ENCODE measurements at regions not wholly inside any gene's neighbourhood (a gene's known extent, or its start where the extent isn't known, plus 50 kb on each side); places are given as distances from the start of the nearest gene placed in this dataset.

- Mint-ChIP-seq H3K36me3 (no peaks in the 10 kb centered on the region), H3K4me3 (no peak overlapping the region), H3K27ac (no peak overlapping the region), H3K27me3 (peaks cover 4% of the 10 kb centered on the region), H3K4me1 (no peaks in the 10 kb centered on the region), H3K9me3 (no peaks in the 10 kb centered on the region)
- ATAC-seq (ENCODE audit: low read depth) (no peak), DNase-seq (ENCODE audit: low spot score in 2 of 2) (no peak)
Measured at GRCh38 chr11:62073061-62073460, 50.8 kb upstream of the INCENP start.

- no peak overlapping the region for H3K4me3 Mint-ChIP-seq
- DNase-seq (ENCODE audit: low spot score in 2 of 2) (no peak), ATAC-seq (ENCODE audit: low read depth) (no peak)
Measured at GRCh38 chr11:62071408-62071807, 52.4 kb upstream of the INCENP start.

GRCh38 chr11:62069986-62070919 is 53.6 kb upstream of the INCENP start:
- DNase-seq (ENCODE audit: low spot score in 2 of 2) (no peak), ATAC-seq (ENCODE audit: low read depth) (no peak)
- Mint-ChIP-seq H3K4me1 (no peaks in the 10 kb centered on the region), H3K36me3 (no peaks in the 10 kb centered on the region), H3K27me3 (peaks cover 8% of the 10 kb centered on the region), H3K9me3 (no peaks in the 10 kb centered on the region), H3K27ac (no peak overlapping the region), H3K4me3 (no peak overlapping the region)

More at GRCh38 chr11:62071408-62071807, 52.4 kb upstream of the INCENP start:
- Mint-ChIP-seq H3K9me3 (no peaks in the 10 kb centered on the region), H3K27me3 (peaks cover 4% of the 10 kb centered on the region), H3K4me1 (no peaks in the 10 kb centered on the region), H3K36me3 (no peaks in the 10 kb centered on the region), H3K27ac (no peak overlapping the region)

- no peaks in the 10 kb centered on the region for H3K9me3 Mint-ChIP-seq
- ATAC-seq (ENCODE audit: low read depth) = no peak
- no peak for DNase-seq (ENCODE audit: low spot score in 2 of 2)
- H3K4me3 Mint-ChIP-seq = no peak overlapping the region
- H3K4me1 Mint-ChIP-seq = no peaks in the 10 kb centered on the region
- H3K27me3 Mint-ChIP-seq = peaks cover 8% of the 10 kb centered on the region
- no peaks in the 10 kb centered on the region for H3K36me3 Mint-ChIP-seq
- no peak overlapping the region for H3K27ac Mint-ChIP-seq
Measured at GRCh38 chr11:62069374-62069773, 54.4 kb upstream of the INCENP start.

- Mint-ChIP-seq H3K36me3 (no peaks in the 10 kb centered on the region), H3K9me3 (no peaks in the 10 kb centered on the region), H3K27ac (no peak overlapping the region), H3K4me3 (no peak overlapping the region), H3K27me3 (peaks cover 8% of the 10 kb centered on the region), H3K4me1 (no peaks in the 10 kb centered on the region)
- DNase-seq (ENCODE audit: low spot score in 2 of 2) (no peak), ATAC-seq (ENCODE audit: low read depth) (no peak)
Measured at GRCh38 chr11:62068730-62069129, 55.1 kb upstream of the INCENP start.

GRCh38 chr11:62067741-62068140 is 56.1 kb upstream of the INCENP start:
- peaks cover 8% of the 10 kb centered on the region for H3K27me3 Mint-ChIP-seq
- ATAC-seq (ENCODE audit: low read depth) (no peak), DNase-seq (ENCODE audit: low spot score in 2 of 2) (no peak)
- no peak overlapping the region for H3K4me3 Mint-ChIP-seq
- no peaks in the 10 kb centered on the region for H3K4me1 Mint-ChIP-seq
- H3K9me3 Mint-ChIP-seq = no peaks in the 10 kb centered on the region
- H3K36me3 Mint-ChIP-seq = no peaks in the 10 kb centered on the region
- H3K27ac Mint-ChIP-seq = no peak overlapping the region

GRCh38 chr11:62064221-62064620 is 59.6 kb upstream of the INCENP start:
- H3K9me3 Mint-ChIP-seq = no peaks in the 10 kb centered on the region
- ATAC-seq (ENCODE audit: low read depth) (no peak), DNase-seq (ENCODE audit: low spot score in 2 of 2) (no peak)
- H3K27ac Mint-ChIP-seq = no peak overlapping the region
- peaks cover 6% of the 10 kb centered on the region for H3K27me3 Mint-ChIP-seq
- H3K4me3 Mint-ChIP-seq = no peak overlapping the region
- no peaks in the 10 kb centered on the region for H3K36me3 Mint-ChIP-seq
- H3K4me1 Mint-ChIP-seq = no peaks in the 10 kb centered on the region

GRCh38 chr11:62062223-62062861 is 61.5 kb upstream of the INCENP start:
- H3K36me3 Mint-ChIP-seq = no peaks in the 10 kb centered on the region

GRCh38 chr11:62061356-62062222 is 62.2 kb upstream of the INCENP start:
- H3K27me3 Mint-ChIP-seq = peaks cover 4% of the 10 kb centered on the region
- no peak overlapping the region for H3K4me3 Mint-ChIP-seq
- DNase-seq (ENCODE audit: low spot score in 2 of 2) (no peak), ATAC-seq (ENCODE audit: low read depth) (no peak)
- no peaks in the 10 kb centered on the region for H3K9me3 Mint-ChIP-seq
- no peaks in the 10 kb centered on the region for H3K4me1 Mint-ChIP-seq
- no peak overlapping the region for H3K27ac Mint-ChIP-seq
- H3K36me3 Mint-ChIP-seq = no peaks in the 10 kb centered on the region

More at GRCh38 chr11:62062223-62062861, 61.5 kb upstream of the INCENP start:
- DNase-seq (ENCODE audit: low spot score in 2 of 2) (no peak), ATAC-seq (ENCODE audit: low read depth) (no peak)
- Mint-ChIP-seq H3K27ac (no peak overlapping the region), H3K4me3 (no peak overlapping the region), H3K9me3 (no peaks in the 10 kb centered on the region), H3K27me3 (peaks cover 4% of the 10 kb centered on the region), H3K4me1 (no peaks in the 10 kb centered on the region)

GRCh38 chr11:62057069-62057468 is 66.7 kb upstream of the INCENP start:
- H3K27me3 Mint-ChIP-seq = peaks cover 5% of the 10 kb centered on the region
- H3K36me3 Mint-ChIP-seq = no peaks in the 10 kb centered on the region
- no peak for ATAC-seq (ENCODE audit: low read depth)
- no peaks in the 10 kb centered on the region for H3K4me1 Mint-ChIP-seq
- H3K4me3 Mint-ChIP-seq = no peak overlapping the region
- H3K9me3 Mint-ChIP-seq = no peaks in the 10 kb centered on the region
- DNase-seq (ENCODE audit: low spot score in 2 of 2) = no peak
- no peak overlapping the region for H3K27ac Mint-ChIP-seq

- H3K4me3 Mint-ChIP-seq = no peak overlapping the region
- no peak for DNase-seq (ENCODE audit: low spot score in 2 of 2)
- H3K36me3 Mint-ChIP-seq = no peaks in the 10 kb centered on the region
- H3K27ac Mint-ChIP-seq = no peak overlapping the region
- ATAC-seq (ENCODE audit: low read depth) = no peak
- H3K27me3 Mint-ChIP-seq = peaks cover 6% of the 10 kb centered on the region
- H3K9me3 Mint-ChIP-seq = no peaks in the 10 kb centered on the region
- no peaks in the 10 kb centered on the region for H3K4me1 Mint-ChIP-seq
Measured at GRCh38 chr11:62055970-62056369, 67.8 kb upstream of the INCENP start.

GRCh38 chr11:62054484-62055121 is 69.2 kb upstream of the INCENP start:
- Mint-ChIP-seq H3K9me3 (no peaks in the 10 kb centered on the region), H3K36me3 (no peaks in the 10 kb centered on the region), H3K4me1 (no peaks in the 10 kb centered on the region), H3K27me3 (peaks cover 9% of the 10 kb centered on the region), H3K4me3 (no peak overlapping the region), H3K27ac (no peak overlapping the region)
- ATAC-seq (ENCODE audit: low read depth) (no peak), DNase-seq (ENCODE audit: low spot score in 2 of 2) (no peak)

GRCh38 chr11:62054081-62054480 is 69.7 kb upstream of the INCENP start:
- Mint-ChIP-seq H3K27ac (no peak overlapping the region), H3K9me3 (no peaks in the 10 kb centered on the region), H3K4me1 (no peaks in the 10 kb centered on the region), H3K36me3 (no peaks in the 10 kb centered on the region), H3K27me3 (peaks cover 10% of the 10 kb centered on the region), H3K4me3 (no peak overlapping the region)
- no peak for ATAC-seq (ENCODE audit: low read depth)
- DNase-seq (ENCODE audit: low spot score in 2 of 2) = no peak
